ENCODE measurements at regions not wholly inside any gene's neighbourhood (a gene's known extent, or its start where the extent isn't known, plus 50 kb on each side); places are given as distances from the start of the nearest gene placed in this dataset.

- Mint-ChIP-seq H3K4me1 (no peaks in the 10 kb centered on the region), H3K9me3 (no peaks in the 10 kb centered on the region), H3K27me3 (ENCODE audit: insufficient read depth) (no peaks in the 10 kb centered on the region), H3K27ac (no peak overlapping the region), H3K36me3 (ENCODE audit: low read depth) (no peaks in the 10 kb centered on the region), H3K4me3 (no peak overlapping the region)
- no peak for DNase-seq
- WGBS, 2 experiments (ENCODE audit: insufficient coverage in 1 of 2, insufficient read length in 1 of 2), result 83 to 100% methylated on average over 1 to 2 of the region's 2 CpGs
- Histone ChIP-seq H3K27me3 (ENCODE audit: control insufficient read depth, insufficient read depth, low read length, poor library complexity, severe bottlenecking) (no peaks in the 10 kb centered on the region), H3K4me1 (ENCODE audit: control insufficient read depth, insufficient read depth, low read length) (no peaks in the 10 kb centered on the region), H3K36me3 (ENCODE audit: control insufficient read depth, insufficient read depth, low read length) (no peaks in the 10 kb centered on the region), H3K4me3 (ENCODE audit: low read length) (no peak overlapping the region), H3K27ac (ENCODE audit: low read depth, low read length) (no peak overlapping the region), H3K9ac (ENCODE audit: extremely low read depth, low read length, poor library complexity, severe bottlenecking) (no peak overlapping the region), H3K9me3 (ENCODE audit: control insufficient read depth, low read length) (no peaks in the 10 kb centered on the region)
- TF ChIP-seq CTCF (conservative IDR thresholded peaks at IDR 0.05), result no peak
These were observed 639.9 kb upstream of the PTCHD4 start for GRCh38 chr6:48750861-48751260.

- Histone ChIP-seq H3K36me3 (ENCODE audit: control insufficient read depth, insufficient read depth, low read length) (no peaks in the 10 kb centered on the region), H3K9me3 (ENCODE audit: control insufficient read depth, low read length) (no peaks in the 10 kb centered on the region), H3K27ac (ENCODE audit: low read depth, low read length) (no peak overlapping the region), H3K9ac (ENCODE audit: extremely low read depth, low read length, poor library complexity, severe bottlenecking) (no peak overlapping the region), H3K4me1 (ENCODE audit: control insufficient read depth, insufficient read depth, low read length) (no peaks in the 10 kb centered on the region), H3K27me3 (ENCODE audit: control insufficient read depth, insufficient read depth, low read length, poor library complexity, severe bottlenecking) (no peaks in the 10 kb centered on the region), H3K4me3 (ENCODE audit: low read length) (no peak overlapping the region)
- no peak overlapping the region for H3K4me3 Mint-ChIP-seq
- no peak overlapping the region for H3K27ac Mint-ChIP-seq
- no peak for DNase-seq
- no peaks in the 10 kb centered on the region for H3K4me1 Mint-ChIP-seq
- no peaks in the 10 kb centered on the region for H3K27me3 Mint-ChIP-seq (ENCODE audit: insufficient read depth)
- no peak for TF ChIP-seq CTCF (conservative IDR thresholded peaks at IDR 0.05)
- no peaks in the 10 kb centered on the region for H3K36me3 Mint-ChIP-seq (ENCODE audit: low read depth)
- no peaks in the 10 kb centered on the region for H3K9me3 Mint-ChIP-seq
These were observed 636.5 kb upstream of the PTCHD4 start for GRCh38 chr6:48747471-48747870.

GRCh38 chr6:48747040-48747439 lies 636.0 kb upstream of the PTCHD4 start:
- Mint-ChIP-seq H3K4me1 (no peaks in the 10 kb centered on the region), H3K27me3 (ENCODE audit: insufficient read depth) (no peaks in the 10 kb centered on the region), H3K9me3 (no peaks in the 10 kb centered on the region), H3K36me3 (ENCODE audit: low read depth) (no peaks in the 10 kb centered on the region), H3K4me3 (no peak overlapping the region), H3K27ac (no peak overlapping the region)
- Histone ChIP-seq H3K9me3 (ENCODE audit: control insufficient read depth, low read length) (no peaks in the 10 kb centered on the region), H3K36me3 (ENCODE audit: control insufficient read depth, insufficient read depth, low read length) (no peaks in the 10 kb centered on the region), H3K27me3 (ENCODE audit: control insufficient read depth, insufficient read depth, low read length, poor library complexity, severe bottlenecking) (no peaks in the 10 kb centered on the region), H3K27ac (ENCODE audit: low read depth, low read length) (no peak overlapping the region), H3K4me1 (ENCODE audit: control insufficient read depth, insufficient read depth, low read length) (no peaks in the 10 kb centered on the region), H3K4me3 (ENCODE audit: low read length) (no peak overlapping the region), H3K9ac (ENCODE audit: extremely low read depth, low read length, poor library complexity, severe bottlenecking) (no peak overlapping the region)
- 86 to 93% methylated on average over 2 of the region's 2 CpGs for WGBS, 2 experiments (ENCODE audit: insufficient coverage in 1 of 2, insufficient read length in 1 of 2)
- no peak for TF ChIP-seq CTCF (conservative IDR thresholded peaks at IDR 0.05)
- DNase-seq, result no peak

All from endodermal cell (in vitro differentiated cells).